IMR-90 (cell line): ENCODE measurements at regions not wholly inside any gene's neighbourhood (a gene's known extent, or its start where the extent isn't known, plus 50 kb on each side); places are given as distances from the start of the nearest gene placed in this dataset.

ENCODE experiments used
- BHLHE40 ChIP-seq: fragments of 150-350 bp; IDR thresholded peaks from 2 replicates; pipeline ENCODE4 v1.6.1; 2016; ENCODE audit warnings: mild to moderate bottlenecking, low read depth, low read length
- MAFK ChIP-seq: IDR thresholded peaks from 2 replicates; pipeline ENCODE4 v1.6.1; 2012; ENCODE audit warnings: low read depth, low read length, improper control_type of control experiment
- RCOR1 ChIP-seq: IDR thresholded peaks from 2 replicates; pipeline ENCODE4 v1.6.1; 2012; ENCODE audit warnings: mild to moderate bottlenecking, low read length, improper control_type of control experiment; ENCODE audit not compliant: insufficient replicate concordance
- TF ChIP-seq, protein P1 (sequence below): conservative IDR thresholded peaks from 2 replicates; pipeline ENCODE4 v1.5.1; 2012; ENCODE audit warnings: mild to moderate bottlenecking, low read depth, low read length, improper control_type of control experiment

DNA sequence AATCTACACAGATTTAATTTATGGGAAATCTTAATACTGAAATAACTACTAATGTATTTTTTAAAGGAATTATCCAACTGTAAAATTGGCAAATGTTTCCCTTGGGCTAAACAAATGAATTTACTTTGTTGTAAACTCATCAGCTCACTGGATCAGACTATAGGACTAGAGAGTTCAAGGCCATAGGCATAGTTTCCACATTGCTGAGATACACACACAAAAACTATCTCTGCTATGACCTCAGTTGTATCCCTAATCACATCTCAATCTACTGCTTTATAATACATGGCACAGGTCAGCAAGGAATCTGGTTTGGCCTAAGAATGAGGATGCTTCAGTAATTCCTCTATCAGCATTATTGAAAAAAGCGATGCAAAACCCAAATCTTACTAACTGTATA is 101.1 kb upstream of the SLC39A10 start:
- TF ChIP-seq RCOR1 (no peak), BHLHE40 (no peak), MAFK (no peak)
- TF ChIP-seq, protein P1, sequence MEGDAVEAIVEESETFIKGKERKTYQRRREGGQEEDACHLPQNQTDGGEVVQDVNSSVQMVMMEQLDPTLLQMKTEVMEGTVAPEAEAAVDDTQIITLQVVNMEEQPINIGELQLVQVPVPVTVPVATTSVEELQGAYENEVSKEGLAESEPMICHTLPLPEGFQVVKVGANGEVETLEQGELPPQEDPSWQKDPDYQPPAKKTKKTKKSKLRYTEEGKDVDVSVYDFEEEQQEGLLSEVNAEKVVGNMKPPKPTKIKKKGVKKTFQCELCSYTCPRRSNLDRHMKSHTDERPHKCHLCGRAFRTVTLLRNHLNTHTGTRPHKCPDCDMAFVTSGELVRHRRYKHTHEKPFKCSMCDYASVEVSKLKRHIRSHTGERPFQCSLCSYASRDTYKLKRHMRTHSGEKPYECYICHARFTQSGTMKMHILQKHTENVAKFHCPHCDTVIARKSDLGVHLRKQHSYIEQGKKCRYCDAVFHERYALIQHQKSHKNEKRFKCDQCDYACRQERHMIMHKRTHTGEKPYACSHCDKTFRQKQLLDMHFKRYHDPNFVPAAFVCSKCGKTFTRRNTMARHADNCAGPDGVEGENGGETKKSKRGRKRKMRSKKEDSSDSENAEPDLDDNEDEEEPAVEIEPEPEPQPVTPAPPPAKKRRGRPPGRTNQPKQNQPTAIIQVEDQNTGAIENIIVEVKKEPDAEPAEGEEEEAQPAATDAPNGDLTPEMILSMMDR = no peak
